NCI-H187 treated with DMSO at 0.1 percent for 48 hours (cell line): ENCODE measurements at regions not wholly inside any gene's neighbourhood (a gene's known extent, or its start where the extent isn't known, plus 50 kb on each side); places are given as distances from the start of the nearest gene placed in this dataset.

Experiments
- DNase-seq: peaks from one replicate; lab custom pipeline; 2025; lab: John Stamatoyannopoulos, UW

GRCh38 chr13:99123101-99124045, 77.3 kb upstream of the UBAC2 start:
- DNase-seq, result no peak

- DNase-seq, result no peak
Observed at GRCh38 chr13:99124046-99124400, 76.6 kb upstream of the UBAC2 start.

DNA sequence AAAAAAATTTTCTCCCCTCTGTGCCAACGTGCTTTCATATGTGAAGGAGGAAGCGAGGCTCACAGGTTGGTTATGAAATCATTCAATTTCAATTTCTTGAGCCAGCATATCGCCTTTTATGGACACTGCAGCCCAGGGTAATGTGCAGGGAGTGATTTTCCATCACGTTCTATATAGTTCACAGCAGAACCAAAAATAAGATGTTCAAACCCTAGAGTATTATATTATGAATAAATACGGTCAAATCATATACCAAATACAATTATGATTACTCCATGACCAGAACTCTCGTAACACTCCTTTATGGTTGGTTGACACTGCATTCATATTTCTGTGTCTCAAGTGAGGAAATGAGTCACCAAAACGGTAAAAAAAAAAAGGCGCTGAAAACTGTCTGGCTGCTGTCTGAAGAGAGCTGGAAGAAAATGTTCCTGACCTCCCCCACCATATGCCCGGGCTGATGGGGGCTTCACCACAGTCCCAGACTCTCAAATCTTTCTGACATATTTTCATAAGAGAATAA, 75.8 kb upstream of the UBAC2 start:
- DNase-seq, result no peak

DNA sequence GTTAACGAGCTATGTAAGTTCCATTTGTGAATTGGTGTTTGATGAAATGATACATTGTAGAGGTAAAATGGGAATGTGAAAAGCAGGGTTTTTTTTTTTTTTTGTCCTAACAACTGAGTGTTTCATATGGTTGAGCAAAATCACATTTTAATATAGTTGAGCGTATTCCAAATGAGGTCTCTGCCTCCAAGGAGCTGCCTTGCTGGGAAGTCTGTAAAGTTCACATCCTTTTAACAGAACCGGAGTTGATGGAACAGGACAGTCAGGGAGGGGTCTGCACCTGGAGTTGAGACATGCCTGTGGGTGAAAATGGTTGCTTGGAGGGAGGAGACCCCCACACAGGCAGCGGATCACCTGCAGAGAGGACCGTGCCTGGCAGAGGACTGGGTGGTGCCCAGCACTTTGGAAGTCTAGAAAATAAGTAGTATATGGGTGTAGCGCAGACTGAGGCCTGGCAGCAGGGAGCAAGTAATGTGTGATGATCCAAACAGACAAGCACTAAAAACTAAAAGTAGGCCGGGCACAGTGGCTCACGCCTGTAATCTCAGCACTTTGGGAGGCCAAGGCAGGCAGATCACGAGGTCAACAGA, 75.2 kb upstream of the UBAC2 start:
- DNase-seq, result no peak

DNA sequence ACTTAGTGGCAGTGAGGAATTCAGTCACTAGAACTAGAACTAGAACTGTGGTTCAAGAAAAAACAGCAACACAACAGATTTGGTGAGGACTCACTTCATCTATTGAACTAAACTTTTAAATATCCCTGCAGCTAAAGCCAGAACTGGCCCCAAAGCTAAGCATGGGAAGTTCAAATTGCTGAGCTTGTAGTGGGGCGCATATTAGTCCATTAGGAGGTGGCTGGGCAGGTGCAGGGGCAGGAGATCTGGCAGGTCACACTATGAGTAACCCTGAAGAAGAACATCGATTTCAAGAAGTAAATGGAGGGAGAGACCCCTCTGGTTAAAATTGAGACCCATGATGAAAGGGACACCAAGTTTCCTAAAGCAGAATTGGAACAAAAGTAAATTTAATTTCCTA, 73.8 kb upstream of the UBAC2 start:
- DNase-seq, result no peak

- no peak for DNase-seq
Observed at GRCh38 chr13:99129050-99129449, 71.6 kb upstream of the UBAC2 start.

- DNase-seq, result no peak
Observed at GRCh38 chr13:99129951-99130350, 70.7 kb upstream of the UBAC2 start.

DNA sequence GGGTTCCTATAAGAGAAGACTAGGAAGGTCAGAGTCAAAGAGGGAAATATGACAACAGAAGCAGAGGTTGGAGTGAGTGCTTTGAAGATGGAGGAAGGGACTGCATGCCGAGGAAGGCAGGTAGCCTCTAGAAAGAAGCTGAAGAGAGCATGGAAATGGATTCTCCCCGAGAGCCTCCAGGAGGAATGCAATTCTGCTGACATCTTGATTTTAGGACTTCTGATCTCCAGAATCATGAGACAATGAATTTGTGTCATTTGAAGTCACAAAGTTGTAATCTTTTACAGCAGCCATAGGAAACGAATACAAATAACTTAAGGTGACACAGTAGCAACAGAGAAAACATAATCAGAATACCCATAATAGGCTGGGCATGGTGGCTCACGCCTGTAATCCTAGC, 69.2 kb upstream of the UBAC2 start:
- DNase-seq, result no peak

- DNase-seq, result no peak
Observed at GRCh38 chr13:99132295-99132835, 68.3 kb upstream of the UBAC2 start.

GRCh38 chr13:99133230-99133629, 67.4 kb upstream of the UBAC2 start:
- no peak for DNase-seq

DNA sequence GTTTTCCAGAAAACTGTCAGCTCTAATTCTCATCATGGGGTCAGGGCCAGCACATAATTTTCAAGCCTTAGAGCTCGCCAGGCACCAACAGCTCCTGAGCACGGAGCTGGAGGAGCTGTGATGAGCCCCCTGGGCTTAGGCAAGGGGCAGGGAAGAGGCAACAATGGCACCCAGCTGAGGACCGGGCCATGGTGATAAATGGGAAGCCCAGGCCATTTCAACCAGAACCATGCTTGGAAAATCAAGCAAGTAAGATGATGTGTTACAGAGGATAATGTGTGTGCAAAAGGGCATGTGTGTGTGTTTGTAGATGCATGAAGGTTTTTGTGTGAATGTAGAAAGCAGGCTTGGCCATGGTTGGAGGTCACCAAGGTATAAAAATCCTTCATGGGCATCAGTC, 66.8 kb upstream of the UBAC2 start:
- DNase-seq, result no peak

- no peak for DNase-seq
Observed at GRCh38 chr13:99135591-99135990, 65.1 kb upstream of the UBAC2 start.

DNA sequence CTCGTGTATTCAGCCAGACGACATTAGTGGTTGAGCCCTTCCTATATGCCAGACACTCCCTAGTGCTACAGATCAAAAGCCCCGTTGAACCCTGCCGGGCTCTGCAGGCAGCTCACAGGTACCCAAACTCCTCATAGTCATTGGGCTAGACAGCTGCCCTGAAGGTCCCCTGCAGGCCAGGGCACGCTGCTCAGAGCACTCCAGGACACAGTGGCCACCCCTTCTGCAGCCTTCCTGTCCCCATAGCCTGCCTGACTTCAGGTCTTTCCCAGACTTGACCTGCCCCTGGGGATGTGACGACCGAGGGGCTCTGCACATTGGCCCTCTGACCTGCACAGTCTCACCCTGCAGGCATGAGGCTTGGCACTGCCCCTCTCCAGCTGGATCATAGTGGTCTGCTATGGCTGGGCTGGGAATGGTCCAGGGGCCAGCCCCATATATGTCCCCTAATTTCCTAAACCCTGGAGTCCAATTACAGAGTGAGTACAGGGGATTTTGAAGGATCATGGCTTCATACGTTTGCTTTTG, 64.2 kb upstream of the UBAC2 start:
- DNase-seq, result no peak

GRCh38 chr13:99140831-99141230, 59.8 kb upstream of the UBAC2 start:
- DNase-seq, result no peak

DNA sequence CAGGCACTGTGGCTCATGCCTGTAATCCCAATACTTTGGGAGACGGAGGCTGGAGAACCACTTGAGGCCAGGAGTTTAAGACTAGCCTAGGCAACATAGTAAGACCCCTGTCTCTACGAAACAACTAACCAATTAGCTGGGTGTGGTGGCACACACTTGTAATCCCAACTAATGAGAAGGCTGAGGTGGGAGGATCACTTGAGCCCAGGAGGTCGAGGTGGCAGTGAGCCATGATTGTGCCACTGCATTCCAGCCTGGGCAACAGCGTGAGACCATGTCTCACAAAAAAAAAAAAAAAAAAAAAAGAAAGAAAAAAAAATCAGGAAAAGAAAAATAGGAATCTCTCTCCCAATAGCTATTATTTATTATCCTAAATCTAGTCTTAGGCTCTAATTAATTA, 56.8 kb upstream of the UBAC2 start:
- no peak for DNase-seq

DNA sequence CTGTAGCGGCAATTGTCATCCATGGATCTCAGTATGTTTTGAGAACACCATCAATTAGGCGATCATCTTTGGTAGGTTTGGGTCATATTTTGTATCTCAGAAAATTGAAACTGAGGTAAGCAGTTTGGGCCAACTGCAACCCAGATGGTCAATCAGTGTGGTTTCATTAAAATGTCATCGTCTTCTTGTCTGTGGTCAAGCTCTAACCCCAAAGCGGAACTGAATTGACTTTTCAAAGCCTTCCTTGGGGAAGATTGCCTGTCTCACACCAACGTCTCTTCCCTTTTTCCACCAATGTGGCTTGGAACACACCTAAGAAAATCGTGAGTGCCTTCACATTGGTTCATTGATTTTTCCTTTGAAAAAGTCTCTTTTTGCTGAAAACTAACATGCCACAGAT, 56.3 kb upstream of the UBAC2 start:
- DNase-seq, result no peak

- no peak for DNase-seq
Observed at GRCh38 chr13:99145461-99145860, 55.2 kb upstream of the UBAC2 start.

DNA sequence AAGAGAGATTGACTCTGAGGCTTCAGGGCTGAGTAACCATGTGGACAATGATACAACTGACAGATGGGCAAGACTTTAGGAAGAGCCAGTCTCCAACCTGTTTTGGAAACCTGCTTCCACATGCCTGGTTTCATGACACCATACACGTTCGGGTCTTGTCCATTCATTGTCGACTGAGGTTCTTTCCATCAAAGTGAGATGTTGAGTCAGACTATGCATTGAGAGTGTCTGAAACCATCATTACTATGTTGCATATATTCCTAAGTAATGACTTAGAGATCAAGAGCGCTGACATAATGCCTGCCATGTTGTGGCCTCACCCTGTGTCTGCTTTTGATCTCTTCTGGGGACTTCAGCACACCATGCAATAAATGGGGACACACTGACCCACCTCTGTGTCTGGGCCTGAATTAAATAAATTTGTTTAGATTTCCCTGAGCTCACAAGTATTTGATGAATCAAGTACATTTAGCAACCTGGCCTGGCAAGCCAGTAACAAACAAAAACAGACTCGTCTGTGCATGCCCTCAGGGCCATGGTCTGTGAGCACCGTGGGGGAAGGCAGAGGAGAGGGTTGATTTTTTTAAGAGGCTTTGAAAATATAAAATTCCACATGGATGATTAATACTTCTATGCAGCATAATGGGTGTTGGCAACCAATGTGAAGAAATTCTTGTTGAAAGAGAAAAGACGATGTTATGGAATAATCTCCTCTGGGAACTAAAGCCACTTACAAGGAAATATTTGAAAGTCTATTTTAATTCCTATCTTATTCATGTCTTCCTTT, 49.9 kb upstream of the UBAC2 start:
- no peak for DNase-seq
